Stimulated activated CD4-positive, alpha-beta T cell treated with anti-CD3 and anti-CD28 coated beads, Interleukin-1b, Interleukin-23, amount 100 ng/mL, for 24 hours (primary cell): ENCODE measurements at regions not wholly inside any gene's neighbourhood (a gene's known extent, or its start where the extent isn't known, plus 50 kb on each side); places are given as distances from the start of the nearest gene placed in this dataset.

Experiments
- DNase-seq, 4 experiments: peaks; one replicate each; pipeline ENCODE4 v3.0.0-alpha.2; 2020; ENCODE audit warnings: low read depth in 4 of 4, low spot score in 1 of 4

- DNase-seq: no peak
These were observed 459.0 kb upstream of the ATP2B1 start for GRCh38 chr12:90167518-90168208.

- DNase-seq: no peak
These were observed 458.0 kb upstream of the ATP2B1 start for GRCh38 chr12:90166671-90167070.

GRCh38 chr12:90166012-90166411, 457.4 kb upstream of the ATP2B1 start:
- no peak for DNase-seq

- DNase-seq: no peak
These were observed 455.3 kb upstream of the ATP2B1 start for GRCh38 chr12:90163975-90164374.

GRCh38 chr12:90153827-90154226, 445.2 kb upstream of the ATP2B1 start:
- DNase-seq: no peak

- no peak for DNase-seq
These were observed 444.4 kb upstream of the ATP2B1 start for GRCh38 chr12:90152897-90153624.

- no peak for DNase-seq
These were observed 442.9 kb upstream of the ATP2B1 start for GRCh38 chr12:90151491-90152015.

GRCh38 chr12:90149453-90149852, 440.8 kb upstream of the ATP2B1 start:
- no peak for DNase-seq

GRCh38 chr12:90129366-90130030, 420.9 kb upstream of the ATP2B1 start:
- DNase-seq: no peak

GRCh38 chr12:90128526-90128925, 419.9 kb upstream of the ATP2B1 start:
- DNase-seq: no peak

- DNase-seq: no peak
These were observed 417.5 kb upstream of the ATP2B1 start for GRCh38 chr12:90126125-90126524.

GRCh38 chr12:90124914-90125313, 416.3 kb upstream of the ATP2B1 start:
- no peak for DNase-seq

- DNase-seq: no peak
These were observed 415.7 kb upstream of the ATP2B1 start for GRCh38 chr12:90124289-90124688.

GRCh38 chr12:90122681-90123080, 414.0 kb upstream of the ATP2B1 start:
- DNase-seq: no peak

GRCh38 chr12:90120627-90121026, 412.0 kb upstream of the ATP2B1 start:
- no peak for DNase-seq

- no peak for DNase-seq
These were observed 404.0 kb upstream of the ATP2B1 start for GRCh38 chr12:90112666-90113065.

GRCh38 chr12:90111791-90112580, 403.3 kb upstream of the ATP2B1 start:
- no peak for DNase-seq

GRCh38 chr12:90106568-90106967, 397.9 kb upstream of the ATP2B1 start:
- no peak for DNase-seq

GRCh38 chr12:90102957-90103652, 394.5 kb upstream of the ATP2B1 start:
- no peak for DNase-seq

GRCh38 chr12:90100579-90100978, 391.9 kb upstream of the ATP2B1 start:
- no peak for DNase-seq

GRCh38 chr12:90099288-90099687, 390.6 kb upstream of the ATP2B1 start:
- no peak for DNase-seq
